HG02973 (cell line): ENCODE measurements at regions not wholly inside any gene's neighbourhood (a gene's known extent, or its start where the extent isn't known, plus 50 kb on each side); places are given as distances from the start of the nearest gene placed in this dataset.
A peak's percentile ranks its signal among the peaks of the same experiment; 100 is the strongest.

Experiments
- ATAC-seq: cut with Tn5 transposase; IDR thresholded peaks from one replicate; pipeline ENCODE4 v1.9.1; 2021; ENCODE audit warnings: moderate library complexity; ENCODE audit not compliant: unreplicated experiment

- no peak for ATAC-seq
These were observed 452.0 kb upstream of the ZNF608 start for GRCh38 chr5:125198270-125198974.

GRCh38 chr5:125199373-125199772 is 452.9 kb upstream of the ZNF608 start:
- ATAC-seq = no peak

- ATAC-seq = no peak
These were observed 453.8 kb upstream of the ZNF608 start for GRCh38 chr5:125199968-125200865.

GRCh38 chr5:125200866-125201373 is 454.5 kb upstream of the ZNF608 start:
- no peak for ATAC-seq

- no peak for ATAC-seq
These were observed 455.1 kb upstream of the ZNF608 start for GRCh38 chr5:125201446-125202052.

GRCh38 chr5:125202353-125202752 is 455.9 kb upstream of the ZNF608 start:
- no peak for ATAC-seq

GRCh38 chr5:125202871-125203438 is 456.5 kb upstream of the ZNF608 start:
- no peak for ATAC-seq

GRCh38 chr5:125203912-125204311 is 457.5 kb upstream of the ZNF608 start:
- ATAC-seq = no peak

GRCh38 chr5:125205601-125206225 is 459.3 kb upstream of the ZNF608 start:
- no peak for ATAC-seq

- no peak for ATAC-seq
These were observed 461.4 kb upstream of the ZNF608 start for GRCh38 chr5:125207856-125208255.

- ATAC-seq = no peak
These were observed 463.2 kb upstream of the ZNF608 start for GRCh38 chr5:125209650-125210049.

GRCh38 chr5:125210242-125210947 is 464.0 kb upstream of the ZNF608 start:
- no peak for ATAC-seq

- ATAC-seq = peak; percentile 93
These were observed 467.6 kb upstream of the ZNF608 start for GRCh38 chr5:125214080-125214479.

- no peak for ATAC-seq
These were observed 469.2 kb upstream of the ZNF608 start for GRCh38 chr5:125215593-125215992.

- ATAC-seq = no peak
These were observed 473.3 kb upstream of the ZNF608 start for GRCh38 chr5:125219710-125220109.

- no peak for ATAC-seq
These were observed 473.8 kb upstream of the ZNF608 start for GRCh38 chr5:125220284-125220683.

GRCh38 chr5:125222597-125223240 is 476.3 kb upstream of the ZNF608 start:
- no peak for ATAC-seq

GRCh38 chr5:125225424-125225823 is 479.0 kb upstream of the ZNF608 start:
- ATAC-seq = no peak

- no peak for ATAC-seq
These were observed 480.4 kb upstream of the ZNF608 start for GRCh38 chr5:125226825-125227224.
